ENCODE measurements at regions not wholly inside any gene's neighbourhood (a gene's known extent, or its start where the extent isn't known, plus 50 kb on each side); places are given as distances from the start of the nearest gene placed in this dataset.

DNA sequence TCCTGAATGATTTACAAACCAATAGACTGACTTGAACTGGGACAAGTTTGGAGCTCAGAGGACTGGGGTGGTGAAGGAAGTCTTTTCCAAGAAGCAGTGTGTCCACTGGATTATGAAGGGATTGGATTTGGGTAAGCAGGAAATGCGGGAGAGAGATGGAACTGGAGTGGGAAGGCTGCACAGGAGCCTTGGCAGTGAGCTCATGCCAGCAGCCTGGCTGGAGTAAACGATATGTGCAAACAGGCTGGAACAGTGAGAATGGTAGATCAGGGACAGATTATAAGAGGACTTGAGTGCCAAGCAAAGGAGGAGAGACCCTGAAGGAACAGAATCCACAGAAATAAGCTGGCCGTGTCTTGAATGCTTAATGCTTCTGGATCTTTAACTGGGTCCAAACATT, 121.9 kb upstream of the GATA6 start:
- whole genome bisulfite sequencing, 2 experiments (ENCODE audit: insufficient coverage in 1 of 2, insufficient read length in 1 of 2), result 91 to 100% methylated on average over 3 of the region's 3 CpGs
- Histone ChIP-seq H3K27ac (ENCODE audit: low read depth, low read length) (no peak overlapping the region), H3K27me3 (ENCODE audit: control insufficient read depth, insufficient read depth, low read length, poor library complexity, severe bottlenecking) (no peaks in the 10 kb centered on the region), H3K9ac (ENCODE audit: extremely low read depth, low read length, poor library complexity, severe bottlenecking) (no peak overlapping the region), H3K4me3 (ENCODE audit: low read length) (no peak overlapping the region), H3K4me1 (ENCODE audit: control insufficient read depth, insufficient read depth, low read length) (peaks cover 30% of the 10 kb centered on the region), H3K9me3 (ENCODE audit: control insufficient read depth, low read length) (no peaks in the 10 kb centered on the region), H3K36me3 (ENCODE audit: control insufficient read depth, insufficient read depth, low read length) (no peaks in the 10 kb centered on the region)
- TF ChIP-seq CTCF (conservative IDR thresholded peaks at IDR 0.05), result no peak
- Mint-ChIP-seq H3K36me3 (ENCODE audit: low read depth) (no peaks in the 10 kb centered on the region), H3K9me3 (no peaks in the 10 kb centered on the region), H3K27ac (no peak overlapping the region), H3K4me1 (peaks cover 68% of the 10 kb centered on the region), H3K27me3 (ENCODE audit: insufficient read depth) (peaks cover 3% of the 10 kb centered on the region), H3K4me3 (no peak overlapping the region)
- no peak for DNase-seq

GRCh38 chr18:22048221-22048620, 121.2 kb upstream of the GATA6 start:
- no peaks in the 10 kb centered on the region for H3K9me3 Mint-ChIP-seq
- 97 to 100% methylated on average over 4 to 5 of the region's 5 CpGs for WGBS, 2 experiments (ENCODE audit: insufficient coverage in 1 of 2, insufficient read length in 1 of 2)
- H3K27ac ChIP-seq (ENCODE audit: low read depth, low read length), result no peak overlapping the region
- H3K9ac ChIP-seq (ENCODE audit: extremely low read depth, low read length, poor library complexity, severe bottlenecking), result no peak overlapping the region
- H3K27me3 Mint-ChIP-seq (ENCODE audit: insufficient read depth), result peaks cover 3% of the 10 kb centered on the region
- peaks cover 35% of the 10 kb centered on the region for H3K4me1 ChIP-seq (ENCODE audit: control insufficient read depth, insufficient read depth, low read length)
- H3K36me3 ChIP-seq (ENCODE audit: control insufficient read depth, insufficient read depth, low read length), result no peaks in the 10 kb centered on the region
- no peak for TF ChIP-seq CTCF (conservative IDR thresholded peaks at IDR 0.05)
- H3K27me3 ChIP-seq (ENCODE audit: control insufficient read depth, insufficient read depth, low read length, poor library complexity, severe bottlenecking), result no peaks in the 10 kb centered on the region
- no peak for DNase-seq
- H3K36me3 Mint-ChIP-seq (ENCODE audit: low read depth), result no peaks in the 10 kb centered on the region
- peaks cover 67% of the 10 kb centered on the region for H3K4me1 Mint-ChIP-seq
- H3K9me3 ChIP-seq (ENCODE audit: control insufficient read depth, low read length), result no peaks in the 10 kb centered on the region
- H3K27ac Mint-ChIP-seq, result no peak overlapping the region
- no peak overlapping the region for H3K4me3 ChIP-seq (ENCODE audit: low read length)
- no peak overlapping the region for H3K4me3 Mint-ChIP-seq

DNA sequence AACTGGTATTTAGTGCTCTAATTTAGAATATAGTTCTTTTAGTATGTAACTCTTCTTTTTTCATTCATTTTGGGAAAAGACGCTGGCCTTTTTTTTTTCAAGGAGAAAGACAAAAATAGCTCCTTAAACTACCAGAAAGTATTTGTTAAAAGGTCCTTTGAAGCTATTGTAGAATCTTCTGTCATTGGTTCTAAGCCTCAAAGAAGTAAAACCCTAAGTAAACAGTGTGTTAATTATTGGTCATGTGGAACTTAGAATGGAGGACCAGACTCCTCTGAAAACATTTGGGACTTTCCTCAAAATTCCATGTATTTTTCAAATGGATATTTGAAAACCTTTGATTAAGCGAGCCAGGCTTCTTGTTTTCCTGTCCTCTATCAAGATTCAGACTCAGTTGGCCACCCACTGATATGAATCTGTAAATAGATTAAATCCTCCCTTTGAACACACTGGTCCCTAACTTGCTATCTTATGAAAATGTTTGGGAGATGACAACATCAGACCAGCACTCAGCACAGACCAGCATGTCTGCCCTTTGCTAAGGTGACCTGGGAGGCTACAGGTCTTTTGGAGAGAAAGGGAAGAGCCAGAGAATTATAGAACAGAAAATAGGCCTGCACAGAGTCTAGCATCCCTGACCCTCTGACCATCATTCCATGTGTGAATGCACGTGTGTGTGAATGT, 120.3 kb upstream of the GATA6 start:
- TF ChIP-seq CTCF (conservative IDR thresholded peaks at IDR 0.05), result no peak
- H3K9ac ChIP-seq (ENCODE audit: extremely low read depth, low read length, poor library complexity, severe bottlenecking), result no peak overlapping the region
- no peak overlapping the region for H3K4me3 ChIP-seq (ENCODE audit: low read length)
- Mint-ChIP-seq H3K4me3 (no peak overlapping the region), H3K4me1 (peaks cover 59% of the 10 kb centered on the region), H3K27me3 (ENCODE audit: insufficient read depth) (peaks cover 3% of the 10 kb centered on the region), H3K36me3 (ENCODE audit: low read depth) (no peaks in the 10 kb centered on the region), H3K27ac (no peak overlapping the region), H3K9me3 (no peaks in the 10 kb centered on the region)
- H3K9me3 ChIP-seq (ENCODE audit: control insufficient read depth, low read length), result no peaks in the 10 kb centered on the region
- no peaks in the 10 kb centered on the region for H3K27me3 ChIP-seq (ENCODE audit: control insufficient read depth, insufficient read depth, low read length, poor library complexity, severe bottlenecking)
- peaks cover 33% of the 10 kb centered on the region for H3K4me1 ChIP-seq (ENCODE audit: control insufficient read depth, insufficient read depth, low read length)
- no peak overlapping the region for H3K27ac ChIP-seq (ENCODE audit: low read depth, low read length)
- no peaks in the 10 kb centered on the region for H3K36me3 ChIP-seq (ENCODE audit: control insufficient read depth, insufficient read depth, low read length)
- 83 to 87% methylated on average over 2 to 3 of the region's 3 CpGs for WGBS, 2 experiments (ENCODE audit: insufficient coverage in 1 of 2, insufficient read length in 1 of 2)
- no peak for DNase-seq

Data from endodermal cell (in vitro differentiated cells).